ENCODE measurements at regions not wholly inside any gene's neighbourhood (a gene's known extent, or its start where the extent isn't known, plus 50 kb on each side); places are given as distances from the start of the nearest gene placed in this dataset.

DNA sequence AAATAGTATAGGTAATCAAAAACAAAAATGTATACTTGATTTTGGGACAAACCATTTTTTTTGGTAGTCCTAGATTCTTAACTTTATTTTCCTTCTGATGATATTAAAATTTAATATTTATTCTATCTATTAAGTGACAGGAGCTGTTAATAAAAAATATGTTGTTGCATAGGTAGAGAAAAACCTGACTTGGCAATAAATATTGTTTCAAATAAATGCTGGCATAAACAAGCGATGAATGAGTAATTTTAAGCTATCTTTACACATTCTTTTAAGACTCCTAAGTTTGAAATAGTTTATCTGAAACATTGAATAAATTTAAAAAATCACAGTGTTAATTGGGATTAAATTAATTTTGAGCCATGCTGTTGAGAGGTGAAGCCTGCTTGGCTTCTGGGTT lies 114.6 kb downstream of the GC start:
- TF ChIP-seq CTCF (IDR thresholded peaks at IDR 0.05; ENCODE audit: insufficient read depth, low read depth, low read length, missing control alignments), result no peak
- no peak overlapping the region for H3K4me3 ChIP-seq (ENCODE audit: low read depth, low read length)
- no peak for DNase-seq (ENCODE audit: low read depth)

- DNase-seq (ENCODE audit: low read depth), result no peak
- H3K4me3 ChIP-seq (ENCODE audit: low read depth, low read length), result no peak overlapping the region
- TF ChIP-seq CTCF (IDR thresholded peaks at IDR 0.05; ENCODE audit: insufficient read depth, low read depth, low read length, missing control alignments), result no peak
Observed at GRCh38 chr4:71665358-71665757, 118.5 kb downstream of the GC start.

- DNase-seq (ENCODE audit: low read depth), result no peak
- no peak for TF ChIP-seq CTCF (IDR thresholded peaks at IDR 0.05; ENCODE audit: insufficient read depth, low read depth, low read length, missing control alignments)
- no peak overlapping the region for H3K4me3 ChIP-seq (ENCODE audit: low read depth, low read length)
Observed at GRCh38 chr4:71664366-71664765, 119.5 kb downstream of the GC start.

GRCh38 chr4:71663780-71664179 lies 120.1 kb downstream of the GC start:
- no peak overlapping the region for H3K4me3 ChIP-seq (ENCODE audit: low read depth, low read length)
- TF ChIP-seq CTCF (IDR thresholded peaks at IDR 0.05; ENCODE audit: insufficient read depth, low read depth, low read length, missing control alignments), result no peak
- peak; percentile 1 for DNase-seq (ENCODE audit: low read depth)

GRCh38 chr4:71659979-71660378 lies 123.9 kb downstream of the GC start:
- DNase-seq (ENCODE audit: low read depth), result no peak
- H3K4me3 ChIP-seq (ENCODE audit: low read depth, low read length), result no peak overlapping the region
- no peak for TF ChIP-seq CTCF (IDR thresholded peaks at IDR 0.05; ENCODE audit: insufficient read depth, low read depth, low read length, missing control alignments)

GRCh38 chr4:71648923-71649322 lies 135.0 kb downstream of the GC start:
- no peak overlapping the region for H3K4me3 ChIP-seq (ENCODE audit: low read depth, low read length)
- DNase-seq (ENCODE audit: low read depth), result no peak
- TF ChIP-seq CTCF (IDR thresholded peaks at IDR 0.05; ENCODE audit: insufficient read depth, low read depth, low read length, missing control alignments), result no peak

DNA sequence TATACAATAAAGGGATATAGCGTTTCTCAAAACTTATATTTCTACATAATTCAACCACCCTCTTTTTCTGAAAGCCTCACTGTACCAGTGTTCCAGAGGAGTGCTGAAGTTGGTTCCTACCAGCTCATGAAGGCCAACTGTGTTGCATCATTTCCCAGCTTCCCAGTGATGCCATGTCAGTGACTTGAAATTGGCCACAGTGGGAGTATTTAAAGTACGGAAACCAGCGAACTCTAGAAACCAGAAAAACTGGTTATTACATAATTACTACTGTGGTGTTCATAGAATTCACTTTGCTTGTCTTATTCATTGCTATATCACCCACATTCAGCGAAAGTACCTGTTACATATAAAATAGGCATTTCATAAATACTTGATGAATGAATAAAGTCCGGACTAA lies 135.4 kb downstream of the GC start:
- no peak for DNase-seq (ENCODE audit: low read depth)
- no peak for TF ChIP-seq CTCF (IDR thresholded peaks at IDR 0.05; ENCODE audit: insufficient read depth, low read depth, low read length, missing control alignments)
- H3K4me3 ChIP-seq (ENCODE audit: low read depth, low read length), result no peak overlapping the region

Measured in GM12865 (cell line).